HepG2 (cell line): ENCODE measurements at regions not wholly inside any gene's neighbourhood (a gene's known extent, or its start where the extent isn't known, plus 50 kb on each side); places are given as distances from the start of the nearest gene placed in this dataset.

Experiments
- ATM ChIP-seq: fragments of 450-650 bp; IDR thresholded peaks from 2 replicates; pipeline ENCODE4 v1.7.1; 2017; ENCODE audit warnings: mild to moderate bottlenecking, borderline replicate concordance
- FOXA3 ChIP-seq: IDR thresholded peaks from 2 replicates; pipeline ENCODE4 v1.6.1; 2016; ENCODE audit warnings: missing genetic modification reagents, missing compliant biosample characterization
- GTF2F1 ChIP-seq: fragments of 150-350 bp; IDR thresholded peaks from 2 replicates; pipeline ENCODE4 v1.6.1; 2014; ENCODE audit warnings: low read length
- IKZF1 ChIP-seq: fragments of 450-650 bp; IDR thresholded peaks from 2 replicates; pipeline ENCODE4 v1.7.1; 2016
- JUNB ChIP-seq: sonication (generic); formaldehyde crosslinking; IDR thresholded peaks from 2 replicates; pipeline ENCODE4 v1.8.0; 2022; ENCODE audit warnings: missing genetic modification reagents, mild to moderate bottlenecking, borderline replicate concordance
- MBD4 ChIP-seq: IDR thresholded peaks from 2 replicates; pipeline ENCODE4 v1.6.1; 2012; ENCODE audit warnings: low read length, inconsistent platforms, borderline replicate concordance
- MEIS2 ChIP-seq: sonication (generic); formaldehyde crosslinking; IDR thresholded peaks from 2 replicates; pipeline ENCODE4 v1.9.0; 2021; ENCODE audit warnings: mild to moderate bottlenecking, missing genetic modification reagents
- PITX1 ChIP-seq: sonication (generic); formaldehyde crosslinking; IDR thresholded peaks from 2 replicates; pipeline ENCODE4 v1.5.1; 2020; ENCODE audit warnings: mild to moderate bottlenecking, missing genetic modification reagents
- PPARG ChIP-seq: conservative IDR thresholded peaks from 2 replicates; pipeline ENCODE4 v1.6.1; 2016; ENCODE audit warnings: missing biosample characterization, missing genetic modification reagents
- PRMT3 ChIP-seq: sonication (generic); formaldehyde crosslinking; IDR thresholded peaks from 2 replicates; pipeline ENCODE4 v1.8.1; 2022; ENCODE audit warnings: low read depth, mild to moderate bottlenecking, moderate library complexity, missing genetic modification reagents, borderline replicate concordance
- SCMH1 ChIP-seq: sonication (generic); formaldehyde crosslinking; IDR thresholded peaks from 2 replicates; pipeline ENCODE4 v1.9.0; 2021; ENCODE audit warnings: missing genetic modification reagents, mild to moderate bottlenecking, borderline replicate concordance
- SMAD3 ChIP-seq: sonication (generic); formaldehyde crosslinking; IDR thresholded peaks from 2 replicates; pipeline ENCODE4 v1.4.0; 2020; ENCODE audit warnings: missing genetic modification reagents
- TSC22D2 ChIP-seq: sonication (generic); formaldehyde crosslinking; IDR thresholded peaks from 2 replicates; pipeline ENCODE4 v1.5.1; 2020; ENCODE audit warnings: missing genetic modification reagents, mild to moderate bottlenecking, borderline replicate concordance
- ZBTB14 ChIP-seq: sonication (generic); formaldehyde crosslinking; IDR thresholded peaks from 2 replicates; pipeline ENCODE4 v1.4.0; 2020; ENCODE audit warnings: missing genetic modification reagents
- ZBTB3 ChIP-seq: sonication (generic); formaldehyde crosslinking; IDR thresholded peaks from 2 replicates; pipeline ENCODE4 v1.4.0; 2020; ENCODE audit warnings: low read depth, mild to moderate bottlenecking, moderate library complexity, missing genetic modification reagents, borderline replicate concordance
- ZBTB38 ChIP-seq: sonication (generic); formaldehyde crosslinking; IDR thresholded peaks from 2 replicates; pipeline ENCODE4 v1.5.1; 2020; ENCODE audit warnings: mild to moderate bottlenecking, missing genetic modification reagents
- ZFP62 ChIP-seq: sonication (generic); formaldehyde crosslinking; IDR thresholded peaks from 2 replicates; pipeline ENCODE4 v1.4.0; 2020; ENCODE audit warnings: missing genetic modification reagents
- ZKSCAN8 ChIP-seq: IDR thresholded peaks from 2 replicates; pipeline ENCODE4 v1.6.1; 2016; ENCODE audit warnings: borderline replicate concordance, missing genetic modification reagents, missing compliant biosample characterization
- ZNF296 ChIP-seq: sonication (generic); formaldehyde crosslinking; conservative IDR thresholded peaks from 2 replicates; pipeline ENCODE4 v1.5.0; 2020; ENCODE audit warnings: mild to moderate bottlenecking, missing genetic modification reagents
- ZNF44 ChIP-seq: sonication (generic); formaldehyde crosslinking; IDR thresholded peaks from 2 replicates; pipeline ENCODE4 v1.5.1; 2020; ENCODE audit warnings: mild to moderate bottlenecking, missing genetic modification reagents
- ZNF605 ChIP-seq: sonication (generic); formaldehyde crosslinking; IDR thresholded peaks from 2 replicates; pipeline ENCODE4 v1.8.0; 2022; ENCODE audit warnings: mild to moderate bottlenecking, missing genetic modification reagents
- ZNF737 ChIP-seq: sonication (generic); formaldehyde crosslinking; IDR thresholded peaks from 2 replicates; pipeline ENCODE4 v1.5.0; 2020; ENCODE audit warnings: missing genetic modification reagents, mild to moderate bottlenecking, borderline replicate concordance
- ZNF776 ChIP-seq: sonication (generic); formaldehyde crosslinking; IDR thresholded peaks from 2 replicates; pipeline ENCODE4 v1.4.0; 2020; ENCODE audit warnings: mild to moderate bottlenecking, missing genetic modification reagents
- TF ChIP-seq, protein P1 (sequence below): fragments of 450-650 bp; IDR thresholded peaks from 2 replicates; pipeline ENCODE4 v1.6.1; 2016
- TF ChIP-seq, protein P2 (sequence below): sonication (generic); formaldehyde crosslinking; IDR thresholded peaks from 2 replicates; pipeline ENCODE4 v1.5.0; 2020; ENCODE audit warnings: mild to moderate bottlenecking, missing genetic modification reagents
- TF ChIP-seq, protein P3 (sequence below): IDR thresholded peaks from 2 replicates; pipeline ENCODE4 v1.6.1; 2016; ENCODE audit warnings: mild to moderate bottlenecking, missing biosample characterization, missing genetic modification reagents

DNA sequence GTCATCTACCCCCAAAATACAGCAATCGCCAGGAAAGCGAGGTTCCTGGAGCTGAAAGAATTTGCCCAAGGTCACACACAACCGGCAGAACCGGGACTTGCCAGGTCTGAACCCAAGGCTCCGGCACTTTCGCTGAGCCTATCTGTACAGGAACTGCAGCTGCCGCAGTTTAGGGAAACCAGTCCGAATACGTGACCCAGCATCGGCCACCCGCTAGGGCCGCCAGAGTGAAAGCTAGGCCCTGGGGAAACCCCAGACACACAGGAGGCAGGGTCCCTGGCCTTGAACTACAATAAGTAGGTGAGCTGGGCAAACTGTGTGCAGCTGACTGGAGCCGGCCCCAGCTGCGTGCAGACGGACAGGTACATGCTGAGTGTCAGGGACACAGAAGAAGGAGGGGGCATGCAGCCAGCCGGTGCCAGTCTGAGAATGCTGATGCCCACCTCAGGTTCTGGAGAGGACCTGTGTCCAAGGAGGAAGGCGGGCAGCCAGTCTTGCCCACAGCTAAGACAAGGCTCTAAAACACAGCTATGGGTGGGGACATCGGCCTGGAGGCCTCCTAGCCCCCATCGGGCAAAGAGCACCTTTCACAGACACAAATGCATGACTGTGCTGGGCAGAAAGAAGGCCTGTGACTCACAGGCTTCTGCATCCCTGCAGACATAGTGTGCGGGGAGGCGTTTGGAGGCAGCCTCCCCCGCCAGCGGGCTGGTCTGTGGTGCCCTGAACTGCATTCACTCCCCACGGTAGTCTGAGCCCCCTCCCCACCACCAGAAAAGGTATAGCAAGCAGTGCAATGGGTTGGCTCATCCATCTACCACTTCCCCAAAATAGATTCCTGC is 107.4 kb upstream of the ID2 start (continued):
- TF ChIP-seq, protein P1, sequence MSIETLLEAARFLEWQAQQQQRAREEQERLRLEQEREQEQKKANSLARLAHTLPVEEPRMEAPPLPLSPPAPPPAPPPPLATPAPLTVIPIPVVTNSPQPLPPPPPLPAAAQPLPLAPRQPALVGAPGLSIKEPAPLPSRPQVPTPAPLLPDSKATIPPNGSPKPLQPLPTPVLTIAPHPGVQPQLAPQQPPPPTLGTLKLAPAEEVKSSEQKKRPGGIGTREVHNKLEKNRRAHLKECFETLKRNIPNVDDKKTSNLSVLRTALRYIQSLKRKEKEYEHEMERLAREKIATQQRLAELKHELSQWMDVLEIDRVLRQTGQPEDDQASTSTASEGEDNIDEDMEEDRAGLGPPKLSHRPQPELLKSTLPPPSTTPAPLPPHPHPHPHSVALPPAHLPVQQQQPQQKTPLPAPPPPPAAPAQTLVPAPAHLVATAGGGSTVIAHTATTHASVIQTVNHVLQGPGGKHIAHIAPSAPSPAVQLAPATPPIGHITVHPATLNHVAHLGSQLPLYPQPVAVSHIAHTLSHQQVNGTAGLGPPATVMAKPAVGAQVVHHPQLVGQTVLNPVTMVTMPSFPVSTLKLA, result no peak
- no peak for TF ChIP-seq IKZF1
- TF ChIP-seq, protein P2, sequence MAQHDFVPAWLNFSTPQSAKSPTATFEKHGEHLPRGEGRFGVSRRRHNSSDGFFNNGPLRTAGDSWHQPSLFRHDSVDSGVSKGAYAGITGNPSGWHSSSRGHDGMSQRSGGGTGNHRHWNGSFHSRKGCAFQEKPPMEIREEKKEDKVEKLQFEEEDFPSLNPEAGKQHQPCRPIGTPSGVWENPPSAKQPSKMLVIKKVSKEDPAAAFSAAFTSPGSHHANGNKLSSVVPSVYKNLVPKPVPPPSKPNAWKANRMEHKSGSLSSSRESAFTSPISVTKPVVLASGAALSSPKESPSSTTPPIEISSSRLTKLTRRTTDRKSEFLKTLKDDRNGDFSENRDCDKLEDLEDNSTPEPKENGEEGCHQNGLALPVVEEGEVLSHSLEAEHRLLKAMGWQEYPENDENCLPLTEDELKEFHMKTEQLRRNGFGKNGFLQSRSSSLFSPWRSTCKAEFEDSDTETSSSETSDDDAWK (CRISPR knock-in tag), result no peak
- TF ChIP-seq FOXA3 (CRISPR knock-in tag), result peak; percentile 63
- TF ChIP-seq GTF2F1, result 0 out of 2 replicates have a peak, but pooled peaks have one; percentile 22
- TF ChIP-seq ZBTB14, result 0 out of 2 replicates have a peak, but pooled peaks have one; percentile 11
- no peak for TF ChIP-seq ZBTB3
- TF ChIP-seq ZBTB38 (CRISPR knock-in tag), result peak; percentile 82
- no peak for TF ChIP-seq SCMH1
- TF ChIP-seq SMAD3, result peak; percentile 71
- TF ChIP-seq, protein P3, sequence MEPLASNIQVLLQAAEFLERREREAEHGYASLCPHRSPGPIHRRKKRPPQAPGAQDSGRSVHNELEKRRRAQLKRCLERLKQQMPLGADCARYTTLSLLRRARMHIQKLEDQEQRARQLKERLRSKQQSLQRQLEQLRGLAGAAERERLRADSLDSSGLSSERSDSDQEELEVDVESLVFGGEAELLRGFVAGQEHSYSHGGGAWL, result peak; percentile 27; the same call in 1 of the 2 replicates
- TF ChIP-seq ZNF296 (CRISPR knock-in tag), result peak; percentile 22; the same call in 1 of the 2 replicates
- peak; percentile 94 for TF ChIP-seq ZNF605 (CRISPR knock-in tag)
- no peak; the same call in 1 of the 2 replicates for TF ChIP-seq JUNB (CRISPR knock-in tag)
- no peak for TF ChIP-seq TSC22D2
- TF ChIP-seq PITX1, result peak; percentile 77
- no peak for TF ChIP-seq ATM
- no peak; the same call in none of the 2 replicates for TF ChIP-seq ZKSCAN8 (CRISPR knock-in tag)
- TF ChIP-seq PRMT3, result no peak; the same call in 1 of the 2 replicates
- peak; percentile 92 for TF ChIP-seq ZNF776 (CRISPR knock-in tag)
- TF ChIP-seq MEIS2 (CRISPR knock-in tag), result peak; percentile 74
- TF ChIP-seq MBD4, result no peak
- 0 out of 2 replicates have a peak, but pooled peaks have one; percentile 1 for TF ChIP-seq ZNF737 (CRISPR knock-in tag)
- TF ChIP-seq PPARG (CRISPR knock-in tag), result peak; percentile 81
- no peak for TF ChIP-seq ZFP62 (CRISPR knock-in tag)
- TF ChIP-seq ZNF44 (CRISPR knock-in tag), result peak; percentile 74; the same call in 1 of the 2 replicates
